ENCODE measurements at regions not wholly inside any gene's neighbourhood (a gene's known extent, or its start where the extent isn't known, plus 50 kb on each side); places are given as distances from the start of the nearest gene placed in this dataset.
"Not testable (repeated sequence)": the region's sequence is repeated elsewhere in the genome, so short reads cannot be mapped to it uniquely, and the experiment has no call there.

DNA sequence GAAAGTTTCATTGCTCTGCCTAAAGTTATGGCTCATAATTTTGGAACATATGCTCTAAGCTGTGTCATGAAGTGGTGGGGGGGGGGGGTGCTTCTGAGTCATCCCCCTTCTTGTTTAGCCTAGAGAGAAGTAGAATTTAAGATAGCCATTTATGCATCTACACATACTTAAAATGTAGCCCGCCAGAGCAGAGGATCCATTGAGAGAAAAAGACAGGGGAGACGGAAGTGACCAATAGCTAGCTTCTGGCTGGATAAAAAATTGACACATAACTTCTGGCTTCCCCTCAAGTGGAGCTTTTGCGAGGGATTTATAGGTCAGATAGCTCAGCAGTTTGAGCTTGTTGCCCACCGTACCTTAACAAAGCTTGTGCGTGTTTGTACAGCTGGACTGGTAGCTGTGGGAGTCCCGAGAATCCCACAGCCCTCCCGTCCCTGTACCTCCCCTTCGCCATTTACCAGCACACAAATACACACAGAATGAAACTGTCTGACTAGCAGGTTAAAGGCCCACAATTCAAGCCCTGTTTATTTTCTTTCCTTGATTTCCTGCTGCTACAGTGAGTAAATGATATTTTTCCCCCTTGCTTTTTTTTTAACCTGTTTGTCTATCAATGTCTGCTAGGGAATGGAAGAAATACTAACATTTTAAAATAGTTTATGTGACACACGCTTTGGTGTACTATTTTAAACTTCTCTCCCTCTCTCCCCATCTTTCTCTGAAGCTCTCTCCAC lies 232.6 kb upstream of the FERD3L start:
- intact Hi-C loops (cut with micrococcal nuclease) = no loop called here

DNA sequence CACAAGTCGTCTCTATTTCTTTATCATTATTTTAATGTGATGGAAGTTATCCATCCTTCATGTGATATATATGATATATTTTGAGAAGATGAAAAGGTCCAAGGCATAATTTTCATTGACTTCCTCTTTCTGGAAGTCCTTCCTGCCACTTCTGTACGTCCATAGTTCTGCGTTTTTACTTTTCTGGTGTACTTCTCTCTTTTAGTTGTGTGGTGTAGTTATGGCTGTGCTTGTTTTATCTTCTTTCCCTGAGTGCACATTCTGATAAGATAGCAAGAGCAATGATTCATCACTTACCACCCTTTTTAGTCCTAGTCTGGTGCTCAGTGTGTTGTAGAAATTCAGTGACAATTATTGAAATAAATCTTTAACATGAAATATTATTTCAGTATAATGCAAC lies 231.3 kb upstream of the FERD3L start:
- intact Hi-C loops (cut with micrococcal nuclease) = no loop called here

DNA sequence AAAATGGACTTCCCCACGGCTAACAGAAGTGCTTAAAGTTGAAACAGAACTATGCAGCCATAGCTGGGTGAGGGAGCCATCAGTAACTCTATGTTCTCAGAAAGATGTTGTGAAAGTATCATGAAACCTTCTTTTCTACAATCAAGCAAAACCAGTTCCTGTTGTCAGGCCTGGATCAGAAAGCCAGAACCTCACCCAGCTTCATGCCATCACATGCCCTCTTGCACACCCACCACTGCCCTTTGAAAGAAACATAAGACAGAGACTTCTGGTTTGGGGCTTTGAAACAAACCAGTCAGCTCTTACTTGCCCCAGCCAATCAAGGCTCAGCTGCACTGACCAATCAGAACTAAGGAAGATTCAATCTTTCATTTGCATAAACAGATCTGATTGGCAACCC lies 230.8 kb upstream of the FERD3L start:
- intact Hi-C loops (cut with micrococcal nuclease) = no loop called here

DNA sequence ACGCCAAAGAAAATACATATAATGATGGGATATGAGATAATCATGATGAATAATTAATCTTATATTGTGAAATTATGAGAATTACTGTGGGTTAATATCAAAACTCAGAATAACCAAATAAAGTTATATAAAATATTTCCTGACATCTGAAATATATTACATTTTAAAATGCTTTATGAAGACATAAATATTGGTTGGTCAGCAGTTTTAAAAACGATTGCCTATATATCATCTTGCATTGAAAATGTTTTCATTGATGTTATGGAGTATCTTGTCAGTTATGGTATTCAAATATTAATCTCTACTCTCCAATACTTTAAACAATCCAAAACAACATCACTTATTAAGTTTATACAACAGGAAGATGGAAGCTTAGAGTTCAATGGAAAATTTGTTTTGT lies 228.1 kb upstream of the FERD3L start:
- intact Hi-C loops (cut with micrococcal nuclease) = no loop called here

DNA sequence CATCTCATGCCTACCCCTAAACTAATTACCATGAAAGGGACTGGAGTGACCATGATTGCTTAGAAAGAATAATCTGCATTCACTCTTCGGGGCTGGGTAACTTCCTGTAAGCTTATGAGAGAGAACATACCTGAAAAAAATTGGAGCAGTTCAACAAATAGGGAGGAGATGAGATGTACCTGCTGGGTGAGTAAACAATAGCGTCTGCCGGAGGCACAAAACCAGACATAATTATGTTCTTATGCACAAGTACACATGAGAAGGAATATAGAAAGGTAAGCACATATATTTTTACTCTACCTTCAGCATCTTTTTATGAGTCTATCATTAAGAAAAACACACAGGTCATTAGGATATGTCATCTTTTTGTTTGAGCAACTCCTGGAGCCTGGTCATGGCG lies 224.6 kb upstream of the FERD3L start:
- intact Hi-C loops (cut with micrococcal nuclease) = no loop called here

DNA sequence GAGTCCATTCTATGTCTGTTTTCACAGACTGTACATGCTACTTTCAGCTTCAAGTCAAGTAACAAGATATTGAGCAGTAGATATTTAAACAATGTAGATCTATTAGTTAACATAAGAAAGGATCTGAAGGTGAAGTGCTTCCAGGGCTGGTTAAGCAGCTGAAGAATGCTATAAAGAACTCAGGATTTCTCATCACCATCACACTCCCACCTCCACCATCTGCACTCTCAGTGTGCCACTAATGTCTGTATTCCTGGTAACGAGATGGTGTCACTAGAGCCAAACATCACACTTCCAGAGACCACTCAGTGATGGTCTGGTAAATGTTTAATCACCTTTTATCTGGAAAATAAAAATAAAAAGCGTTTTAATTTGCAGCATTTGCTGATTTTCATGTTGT lies 224.0 kb upstream of the FERD3L start:
- intact Hi-C loops (cut with micrococcal nuclease) = no loop called here

DNA sequence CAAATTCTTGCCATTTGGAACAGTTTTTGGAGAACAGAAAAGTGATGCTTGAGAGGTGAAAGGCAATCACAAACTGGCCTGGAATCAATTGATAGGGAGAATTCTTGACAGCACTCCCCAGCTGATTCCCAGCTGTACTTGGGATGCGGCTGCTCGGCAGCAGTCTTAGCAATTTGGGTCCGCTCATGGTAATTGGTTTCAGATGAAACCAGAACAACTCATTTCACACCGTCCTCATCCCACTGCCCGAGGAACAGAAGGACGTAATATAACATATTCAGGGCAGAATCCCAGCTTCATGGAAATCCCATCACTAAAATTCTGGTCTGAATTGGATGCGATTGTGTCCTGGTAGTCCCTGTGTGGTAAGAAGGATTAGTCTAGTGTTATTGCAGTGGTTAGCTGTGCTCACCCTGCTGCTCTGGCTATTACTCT lies 223.3 kb upstream of the FERD3L start:
- intact Hi-C loops (cut with micrococcal nuclease) = no loop called here

DNA sequence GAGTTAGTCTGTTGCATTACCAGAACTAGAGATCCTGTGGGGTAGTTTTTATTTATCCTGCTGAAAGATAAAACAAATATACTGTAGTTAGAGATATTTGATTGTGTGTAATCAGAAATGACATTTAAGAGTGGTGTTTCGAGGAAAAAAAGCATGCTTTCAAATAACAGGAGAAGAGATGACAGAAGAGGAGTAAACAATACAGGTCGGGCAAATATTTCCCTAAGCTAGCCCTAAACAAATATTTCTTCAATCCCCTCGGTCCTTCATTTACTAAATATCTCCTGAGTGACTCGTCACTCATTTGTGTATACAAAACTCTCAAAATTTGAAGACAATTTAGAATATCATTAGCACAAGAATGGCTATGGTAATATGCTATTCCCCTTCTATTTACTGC lies 219.7 kb upstream of the FERD3L start:
- intact Hi-C loops (cut with micrococcal nuclease) = no loop called here

DNA sequence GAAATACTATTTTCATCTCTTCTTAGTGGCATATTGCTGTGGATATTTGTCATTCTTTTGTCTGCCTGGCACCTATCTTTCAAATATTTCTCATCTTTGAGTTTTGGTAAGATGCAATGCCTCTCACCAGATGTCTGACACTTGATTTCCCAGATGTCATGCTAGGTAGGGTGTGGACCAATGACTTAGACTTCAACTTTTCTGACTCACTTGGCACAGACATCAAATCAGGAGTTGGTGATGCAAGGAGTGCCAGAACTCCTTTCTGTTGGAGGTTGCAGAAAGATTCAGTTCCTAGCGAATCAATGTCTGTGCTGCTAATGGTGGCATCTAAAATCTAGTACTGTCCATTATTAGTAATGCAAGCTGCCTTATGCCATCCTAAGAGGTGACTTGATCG lies 216.9 kb upstream of the FERD3L start:
- intact Hi-C loops (cut with micrococcal nuclease) = no loop called here

DNA sequence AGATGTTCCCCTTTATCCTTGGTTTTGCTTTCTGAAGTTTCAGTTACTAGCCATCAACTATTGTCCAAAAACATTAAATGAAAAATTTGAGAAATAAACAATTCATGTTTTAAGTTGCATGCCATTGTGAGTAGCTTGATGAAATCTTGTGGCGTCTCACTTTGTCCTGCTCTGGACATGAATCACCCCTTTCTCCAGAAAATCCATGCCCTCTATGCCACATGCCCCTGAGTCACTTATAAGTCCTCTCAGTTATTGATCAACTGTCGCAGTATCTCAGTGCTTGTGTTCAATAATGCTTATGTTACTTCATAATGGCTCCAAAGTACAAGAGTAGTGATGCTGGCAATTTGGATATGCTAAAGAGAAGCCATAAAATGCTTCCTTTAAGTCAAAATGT lies 208.0 kb upstream of the FERD3L start:
- intact Hi-C loops (cut with micrococcal nuclease) = no loop called here

DNA sequence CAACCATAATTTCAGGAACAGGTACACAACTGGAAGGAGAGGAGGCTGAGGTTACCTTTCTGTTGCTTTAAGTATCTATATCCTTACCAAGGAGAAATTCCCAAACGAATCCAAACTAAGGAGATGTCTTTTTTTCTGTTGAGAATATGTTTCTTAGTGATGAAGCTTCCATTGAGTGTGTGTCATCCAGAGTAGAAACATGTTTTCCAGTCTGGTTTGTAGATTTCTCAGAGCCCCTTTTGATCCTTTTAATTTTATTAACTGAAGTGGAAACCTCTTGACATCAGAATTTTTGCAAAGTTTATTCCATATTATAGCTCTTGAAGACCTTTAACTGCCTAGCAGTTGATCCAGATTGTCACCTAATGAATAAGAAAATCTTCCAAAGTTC lies 207.1 kb upstream of the FERD3L start:
- intact Hi-C loops (cut with micrococcal nuclease) = no loop called here

DNA sequence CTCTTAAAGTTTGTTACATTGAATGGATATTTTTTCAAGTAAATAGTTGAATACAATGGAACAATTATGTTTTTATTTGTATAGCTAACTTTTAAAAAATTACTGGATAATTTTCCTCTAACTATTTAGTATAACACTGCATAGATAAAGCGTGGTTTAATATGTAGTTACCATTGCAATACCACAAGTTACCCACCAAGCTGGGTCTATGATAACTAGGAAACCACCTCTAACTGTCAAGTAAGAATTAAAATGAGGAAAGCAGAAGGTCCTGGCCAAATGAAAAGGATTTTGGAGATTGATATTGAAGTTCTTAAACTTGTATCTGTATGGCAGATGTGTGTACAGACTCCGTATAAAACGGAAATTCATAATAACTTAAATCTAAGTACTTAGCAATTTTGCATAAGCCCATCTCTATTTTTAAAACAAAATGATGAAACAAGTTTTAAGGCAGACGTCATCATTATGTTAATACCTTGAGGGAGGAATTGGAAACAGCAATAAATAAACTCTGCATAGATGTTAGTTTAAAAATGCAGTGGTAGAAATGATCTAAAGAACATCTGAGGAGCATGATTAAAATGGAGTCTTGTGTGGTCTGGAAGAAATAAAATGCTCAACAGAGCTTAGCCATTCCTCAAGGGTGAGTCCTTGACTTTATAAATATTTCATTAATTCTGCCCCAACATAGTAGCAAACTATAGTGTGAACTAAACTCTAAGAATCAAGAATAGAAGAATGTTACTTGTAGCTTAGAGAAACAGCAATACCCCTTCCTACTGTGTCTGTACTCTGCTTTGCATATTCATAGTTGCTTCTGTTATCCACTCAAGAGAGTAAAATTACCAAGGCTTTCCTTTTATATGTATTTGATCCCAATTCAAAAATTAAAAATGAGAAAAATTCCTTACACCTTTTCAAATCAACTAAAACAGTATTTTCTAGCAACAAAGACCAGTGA lies 206.4 kb upstream of the FERD3L start:
- intact Hi-C loops (cut with micrococcal nuclease) = no loop called here

DNA sequence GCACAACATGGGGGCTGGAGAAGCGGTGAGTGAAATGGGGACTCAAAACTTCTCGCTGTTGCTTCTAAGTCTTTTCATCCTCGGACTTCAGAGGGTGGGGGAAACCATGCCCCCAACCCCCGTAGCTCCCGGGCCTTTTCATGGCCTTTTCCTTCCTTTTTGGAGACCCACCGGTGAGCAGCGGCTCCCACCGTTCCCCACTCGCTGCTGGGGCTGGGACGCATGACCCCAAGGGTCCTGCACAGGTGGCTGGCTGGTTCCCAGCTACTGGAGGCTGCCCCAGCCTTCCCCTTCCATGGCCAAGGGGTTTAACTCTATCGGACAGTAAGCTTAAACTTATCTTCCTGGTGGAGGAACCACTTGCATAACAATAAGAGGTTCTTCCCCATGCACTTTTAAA lies 194.3 kb upstream of the FERD3L start:
- intact Hi-C loops (cut with micrococcal nuclease) = no loop called here

DNA sequence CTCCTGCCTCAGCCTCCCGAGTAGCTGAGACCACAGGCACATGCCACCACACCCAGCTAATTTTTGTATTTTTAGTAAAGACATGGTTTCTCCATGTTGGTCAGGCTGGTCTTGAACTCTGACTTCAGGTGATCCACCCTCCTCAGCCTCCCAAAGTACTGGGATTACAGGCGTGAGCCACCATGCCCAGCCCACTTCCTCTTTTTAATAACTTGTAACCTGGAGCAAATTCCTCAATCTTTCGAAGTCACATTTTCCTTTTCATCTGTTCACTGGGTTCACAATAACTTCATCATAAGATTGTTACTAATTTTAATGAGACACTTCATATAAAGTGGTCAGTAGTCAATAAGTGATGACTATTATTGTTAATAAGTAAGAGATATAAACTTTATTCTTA lies 193.3 kb upstream of the FERD3L start:
- intact Hi-C loops (cut with micrococcal nuclease) = not testable (repeated sequence)

DNA sequence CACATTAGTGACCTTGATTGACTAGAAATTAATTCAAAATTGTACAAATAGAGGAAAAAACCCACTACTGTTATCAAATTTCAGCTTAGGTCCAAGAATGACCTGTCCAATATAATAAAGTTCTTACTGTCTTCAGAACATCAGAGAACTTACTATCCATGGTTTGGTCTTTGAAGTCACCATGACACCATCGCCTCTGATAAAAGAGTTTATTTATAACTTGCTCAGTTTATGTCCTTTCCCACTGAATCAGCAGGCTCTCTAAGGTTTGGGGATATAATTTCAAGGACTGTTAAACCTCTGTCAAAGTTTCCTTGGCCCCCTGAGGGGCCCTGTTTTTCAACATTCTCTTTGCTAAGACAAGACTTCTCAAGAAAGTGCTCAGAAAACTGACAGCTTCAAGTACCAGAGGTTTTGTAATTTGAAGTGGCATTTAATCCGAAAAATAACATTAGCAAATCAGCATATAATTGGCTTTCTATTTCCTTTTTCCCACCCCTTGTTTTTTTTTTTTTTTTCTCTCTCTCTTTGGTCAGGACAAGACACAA lies 191.7 kb upstream of the FERD3L start:
- intact Hi-C loops (cut with micrococcal nuclease) = no loop called here

DNA sequence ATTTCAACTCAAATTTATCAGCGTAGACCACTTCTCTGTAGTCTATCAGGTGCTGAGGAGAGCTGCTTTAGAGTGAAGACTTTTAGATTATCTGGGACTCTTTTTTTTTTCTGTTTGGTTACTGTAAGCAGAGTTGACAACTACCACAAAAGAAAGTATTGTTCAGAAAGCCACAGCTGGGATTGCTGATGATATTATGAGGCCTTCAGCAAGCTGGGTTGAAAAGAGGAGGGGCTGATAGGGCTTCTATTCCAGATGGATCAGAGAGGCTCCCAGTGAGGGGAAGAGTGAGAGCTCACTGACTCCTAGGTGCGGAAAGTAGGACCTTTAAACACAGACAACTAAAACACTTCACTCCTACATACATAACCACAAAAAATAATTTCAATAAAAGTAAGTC lies 188.5 kb upstream of the FERD3L start:
- intact Hi-C loops (cut with micrococcal nuclease) = no loop called here

DNA sequence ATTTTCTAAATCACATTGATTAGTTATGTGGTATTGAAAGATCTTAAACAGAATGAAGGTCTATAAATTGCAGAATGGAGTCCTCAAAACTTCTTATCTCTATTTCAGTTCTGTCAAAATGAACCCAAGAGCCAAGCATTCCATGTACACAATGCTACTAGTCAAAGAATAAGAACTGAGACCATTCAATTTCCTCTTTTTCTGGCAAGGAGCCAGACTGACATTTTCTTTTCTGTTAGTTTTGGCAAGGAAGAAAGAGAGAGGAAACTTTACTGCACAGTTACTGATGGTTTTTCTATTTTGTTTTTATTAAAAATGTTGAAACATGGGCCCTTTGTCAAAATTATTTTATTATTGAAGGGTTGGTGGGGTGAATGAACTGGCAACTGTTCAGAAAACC lies 181.8 kb upstream of the FERD3L start:
- intact Hi-C loops (cut with micrococcal nuclease) = no loop called here

DNA sequence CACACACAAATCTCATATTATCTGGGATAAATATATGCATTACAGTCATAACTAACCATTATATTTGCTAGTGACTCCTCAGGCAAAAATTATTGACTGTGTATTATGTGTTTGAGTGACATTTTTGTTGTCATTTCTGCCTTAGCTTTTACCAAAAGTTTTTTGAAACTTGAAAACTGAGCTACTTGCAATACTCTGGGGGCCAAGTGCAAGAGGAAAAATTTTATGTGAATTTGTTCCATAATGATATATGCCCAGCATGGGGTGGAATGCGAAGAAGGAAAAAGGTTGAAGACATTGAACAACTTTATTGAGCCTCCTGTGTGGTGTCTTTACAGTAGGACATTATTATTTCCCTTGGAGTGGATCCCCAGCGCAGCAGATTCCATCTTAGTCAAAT lies 176.8 kb upstream of the FERD3L start:
- intact Hi-C loops (cut with micrococcal nuclease) = no loop called here

DNA sequence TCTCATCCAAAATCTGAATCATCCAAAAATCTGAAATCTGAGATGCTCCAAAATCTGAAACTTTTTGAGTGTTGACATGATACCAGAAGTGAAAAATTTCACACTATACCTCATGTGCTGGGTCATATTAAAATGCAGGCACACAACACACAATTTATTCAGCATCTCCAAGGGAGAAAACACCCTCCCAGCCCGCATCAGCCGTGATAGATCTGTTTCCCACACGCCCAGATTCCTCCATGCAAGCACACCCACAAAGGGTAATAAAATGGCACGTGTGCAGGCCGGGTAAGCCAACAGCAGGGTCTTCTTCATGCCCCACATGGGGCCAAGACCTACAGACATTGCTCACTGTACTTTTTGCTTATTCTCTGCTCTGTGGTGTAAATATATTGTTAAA lies 173.1 kb upstream of the FERD3L start:
- intact Hi-C loops (cut with micrococcal nuclease) = no loop called here

DNA sequence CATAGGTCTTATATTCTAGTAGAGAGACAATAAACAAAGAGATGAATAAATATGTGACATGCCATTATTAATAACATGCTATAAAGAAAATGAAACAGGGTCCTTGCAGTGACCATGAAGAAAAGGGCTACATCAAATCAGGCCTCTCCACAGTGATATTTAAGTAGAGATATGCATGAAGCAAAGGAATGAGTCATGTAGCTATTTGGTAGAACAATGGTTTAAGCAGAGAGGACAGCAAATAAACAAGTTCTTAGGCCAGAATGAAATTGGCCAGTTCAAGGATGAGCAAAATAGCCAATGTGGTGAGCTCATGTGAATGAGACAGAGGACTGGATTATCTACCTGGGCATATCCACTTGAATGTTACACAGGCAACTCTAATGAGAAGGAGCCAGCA lies 172.2 kb upstream of the FERD3L start:
- intact Hi-C loops (cut with micrococcal nuclease) = no loop called here

DNA sequence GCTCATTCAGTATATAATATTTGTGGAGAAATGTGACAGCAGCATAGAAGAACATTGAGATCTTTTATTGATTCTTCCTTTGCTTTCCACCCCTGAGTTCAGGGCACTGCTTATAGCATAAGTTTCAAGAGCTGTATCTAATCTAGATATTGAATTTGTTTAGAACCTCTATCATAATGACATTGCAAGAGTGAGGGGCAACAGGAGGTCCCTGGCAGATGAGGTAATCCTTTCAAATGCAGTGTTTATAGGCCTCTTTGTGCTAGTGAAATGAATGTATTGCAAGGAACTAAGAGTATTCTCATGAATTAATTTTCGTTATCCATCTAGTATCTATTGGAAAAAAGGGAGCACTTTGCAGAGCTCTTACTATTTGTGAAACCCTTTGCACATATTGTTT lies 167.2 kb upstream of the FERD3L start:
- intact Hi-C loops (cut with micrococcal nuclease) = no loop called here

DNA sequence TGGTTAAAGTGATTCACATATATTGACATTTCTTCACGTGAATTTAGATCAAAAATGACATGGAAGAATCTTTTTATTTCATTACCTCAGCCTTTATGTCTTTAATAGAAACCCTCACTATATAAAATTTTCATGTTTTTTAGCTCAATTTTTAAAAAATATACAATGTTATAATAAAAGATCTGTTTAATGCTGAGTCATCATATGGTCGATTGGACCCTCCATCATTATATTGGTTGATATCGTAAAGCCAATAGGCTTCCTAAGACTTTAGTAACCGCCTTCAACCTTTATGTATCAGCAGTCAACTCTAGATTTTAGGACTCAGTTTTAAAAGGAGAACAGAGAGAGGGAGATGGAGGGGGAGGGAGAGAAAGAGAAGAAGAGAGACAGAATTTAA lies 162.3 kb upstream of the FERD3L start:
- intact Hi-C loops (cut with micrococcal nuclease) = no loop called here
